Tibial nerve (tissue), 3 donors: ENCODE measurements at regions not wholly inside any gene's neighbourhood (a gene's known extent, or its start where the extent isn't known, plus 50 kb on each side); places are given as distances from the start of the nearest gene placed in this dataset.

ENCODE experiments used
- POLR2A ChIP-seq, 2 donors: fragments of 450-650 bp; IDR thresholded peaks; one replicate each; pipeline ENCODE4 v1.6.1; 2017; ENCODE audit warnings: antibody characterized with exemption in 2 of 2, mild to moderate bottlenecking in 2 of 2, moderate library complexity in 2 of 2
- TF ChIP-seq, protein P1 (sequence below), 5 experiments: fragments of 200-600 bp in 3 of 5; fragments of 450-650 bp in 2 of 5; sonication (generic) in 3 of 5; IDR thresholded peaks; one replicate each; pipeline ENCODE4 v1.5.1; 2016 to 2019; ENCODE audit warnings: antibody characterized with exemption in 5 of 5, mild to moderate bottlenecking in 3 of 5, moderate library complexity in 2 of 5

DNA sequence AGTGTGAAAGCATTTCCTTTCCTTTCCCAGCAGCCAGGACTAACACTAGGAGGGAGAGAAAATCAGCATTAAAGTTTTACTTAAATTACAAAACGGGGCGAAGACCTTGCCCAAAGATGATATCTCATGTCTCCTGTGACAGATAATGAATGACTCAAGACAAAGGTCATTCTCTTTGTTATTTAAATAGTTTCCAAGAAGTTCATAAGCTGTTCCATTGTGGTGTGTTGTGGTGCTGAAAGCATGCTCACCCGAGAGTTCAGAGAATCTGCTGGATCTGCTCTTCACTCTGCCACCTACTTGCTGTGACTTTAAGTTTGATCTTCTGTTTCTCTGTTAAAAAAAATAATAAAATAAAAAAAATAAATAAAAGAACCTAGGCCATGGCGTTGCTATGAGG, 265.9 kb upstream of the NR4A3 start:
- TF ChIP-seq, protein P1, sequence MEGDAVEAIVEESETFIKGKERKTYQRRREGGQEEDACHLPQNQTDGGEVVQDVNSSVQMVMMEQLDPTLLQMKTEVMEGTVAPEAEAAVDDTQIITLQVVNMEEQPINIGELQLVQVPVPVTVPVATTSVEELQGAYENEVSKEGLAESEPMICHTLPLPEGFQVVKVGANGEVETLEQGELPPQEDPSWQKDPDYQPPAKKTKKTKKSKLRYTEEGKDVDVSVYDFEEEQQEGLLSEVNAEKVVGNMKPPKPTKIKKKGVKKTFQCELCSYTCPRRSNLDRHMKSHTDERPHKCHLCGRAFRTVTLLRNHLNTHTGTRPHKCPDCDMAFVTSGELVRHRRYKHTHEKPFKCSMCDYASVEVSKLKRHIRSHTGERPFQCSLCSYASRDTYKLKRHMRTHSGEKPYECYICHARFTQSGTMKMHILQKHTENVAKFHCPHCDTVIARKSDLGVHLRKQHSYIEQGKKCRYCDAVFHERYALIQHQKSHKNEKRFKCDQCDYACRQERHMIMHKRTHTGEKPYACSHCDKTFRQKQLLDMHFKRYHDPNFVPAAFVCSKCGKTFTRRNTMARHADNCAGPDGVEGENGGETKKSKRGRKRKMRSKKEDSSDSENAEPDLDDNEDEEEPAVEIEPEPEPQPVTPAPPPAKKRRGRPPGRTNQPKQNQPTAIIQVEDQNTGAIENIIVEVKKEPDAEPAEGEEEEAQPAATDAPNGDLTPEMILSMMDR (IDR thresholded peaks at IDR 0.05): no peak
- no peak for TF ChIP-seq POLR2A (IDR thresholded peaks at IDR 0.05)
